Sigmoid colon (tissue), 4 donors: ENCODE measurements at regions not wholly inside any gene's neighbourhood (a gene's known extent, or its start where the extent isn't known, plus 50 kb on each side); places are given as distances from the start of the nearest gene placed in this dataset.
A peak's percentile ranks its signal among the peaks of the same experiment; 100 is the strongest.

Source experiments
- EP300 ChIP-seq, 4 donors: sonication (generic); formaldehyde crosslinking; IDR thresholded peaks; one replicate each; pipeline ENCODE4 v1.6.1; 2017; ENCODE audit warnings: antibody characterized with exemption in 4 of 4
- POLR2A ChIP-seq, 2 donors: fragments of 450-650 bp; IDR thresholded peaks; one replicate each; pipeline ENCODE4 v1.6.1; 2016; ENCODE audit warnings: antibody characterized with exemption in 2 of 2, mild to moderate bottlenecking in 2 of 2, moderate library complexity in 2 of 2

- TF ChIP-seq EP300 (IDR thresholded peaks at IDR 0.05) (peak in 1 of 4 donors; percentile 28), POLR2A (IDR thresholded peaks at IDR 0.05) (no peak)
These were observed 98.2 kb downstream of the NR2F2 start for GRCh38 chr15:96428742-96429141.
